ENCODE measurements at regions not wholly inside any gene's neighbourhood (a gene's known extent, or its start where the extent isn't known, plus 50 kb on each side); places are given as distances from the start of the nearest gene placed in this dataset.

DNA sequence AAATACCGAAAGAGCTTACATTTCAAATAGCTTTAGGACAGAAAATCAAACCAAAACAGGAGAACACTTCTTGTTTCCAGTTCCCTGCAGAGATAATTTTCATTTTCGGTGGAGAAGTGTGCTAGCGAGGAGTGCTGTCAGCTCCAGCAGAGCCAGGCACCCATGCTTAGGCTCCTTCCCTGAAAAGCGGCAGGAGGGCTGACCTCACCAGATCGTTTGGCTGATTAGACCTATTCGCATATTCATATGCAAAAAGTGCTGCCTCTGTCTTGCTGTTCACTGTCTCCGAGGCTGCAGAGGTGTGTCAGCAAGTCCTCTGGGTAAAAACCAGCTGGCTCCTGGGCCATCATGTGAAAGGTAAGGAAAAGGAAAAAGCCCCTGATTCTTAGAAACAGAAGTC lies 225.8 kb upstream of the COPS8 start:
- Histone ChIP-seq H3K4me3 (no peak overlapping the region), H2AFZ (no peak overlapping the region), H3K9me3 (ENCODE audit: insufficient read depth, low read depth) (no peaks in the 10 kb centered on the region), H3K36me3 (ENCODE audit: low read depth) (no peaks in the 10 kb centered on the region), H3K9me2 (ENCODE audit: insufficient read depth) (no peaks in the 10 kb centered on the region), H3K4me2 (no peak overlapping the region), H3K4me1 (replicated peaks; ENCODE audit: insufficient read depth) (no peaks in the 10 kb centered on the region), H3K79me2 (ENCODE audit: low read depth) (no peaks in the 10 kb centered on the region), H4K20me1 (ENCODE audit: insufficient read depth) (no peaks in the 10 kb centered on the region), H3K27me3 (ENCODE audit: insufficient read depth, low read depth) (peaks cover 44% of the 10 kb centered on the region), H3F3A (ENCODE audit: insufficient read depth, low read depth) (no peaks in the 10 kb centered on the region), H3K27ac (no peak overlapping the region)
- CTCF ChIA-PET: no interaction called here
- no peak for DNase-seq
- intact Hi-C loops (cut with micrococcal nuclease; ENCODE audit: unreplicated experiment): no loop called here
- BruUV-seq (replicated peaks): no TSS peak
- POLR2A ChIA-PET (ENCODE audit: unreplicated experiment): no interaction called here
- TF ChIP-seq, protein P1, sequence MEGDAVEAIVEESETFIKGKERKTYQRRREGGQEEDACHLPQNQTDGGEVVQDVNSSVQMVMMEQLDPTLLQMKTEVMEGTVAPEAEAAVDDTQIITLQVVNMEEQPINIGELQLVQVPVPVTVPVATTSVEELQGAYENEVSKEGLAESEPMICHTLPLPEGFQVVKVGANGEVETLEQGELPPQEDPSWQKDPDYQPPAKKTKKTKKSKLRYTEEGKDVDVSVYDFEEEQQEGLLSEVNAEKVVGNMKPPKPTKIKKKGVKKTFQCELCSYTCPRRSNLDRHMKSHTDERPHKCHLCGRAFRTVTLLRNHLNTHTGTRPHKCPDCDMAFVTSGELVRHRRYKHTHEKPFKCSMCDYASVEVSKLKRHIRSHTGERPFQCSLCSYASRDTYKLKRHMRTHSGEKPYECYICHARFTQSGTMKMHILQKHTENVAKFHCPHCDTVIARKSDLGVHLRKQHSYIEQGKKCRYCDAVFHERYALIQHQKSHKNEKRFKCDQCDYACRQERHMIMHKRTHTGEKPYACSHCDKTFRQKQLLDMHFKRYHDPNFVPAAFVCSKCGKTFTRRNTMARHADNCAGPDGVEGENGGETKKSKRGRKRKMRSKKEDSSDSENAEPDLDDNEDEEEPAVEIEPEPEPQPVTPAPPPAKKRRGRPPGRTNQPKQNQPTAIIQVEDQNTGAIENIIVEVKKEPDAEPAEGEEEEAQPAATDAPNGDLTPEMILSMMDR (conservative IDR thresholded peaks at IDR 0.05): no peak
- TF ChIP-seq EZH2 (IDR thresholded peaks at IDR 0.05; ENCODE audit: low read depth): no peak

DNA sequence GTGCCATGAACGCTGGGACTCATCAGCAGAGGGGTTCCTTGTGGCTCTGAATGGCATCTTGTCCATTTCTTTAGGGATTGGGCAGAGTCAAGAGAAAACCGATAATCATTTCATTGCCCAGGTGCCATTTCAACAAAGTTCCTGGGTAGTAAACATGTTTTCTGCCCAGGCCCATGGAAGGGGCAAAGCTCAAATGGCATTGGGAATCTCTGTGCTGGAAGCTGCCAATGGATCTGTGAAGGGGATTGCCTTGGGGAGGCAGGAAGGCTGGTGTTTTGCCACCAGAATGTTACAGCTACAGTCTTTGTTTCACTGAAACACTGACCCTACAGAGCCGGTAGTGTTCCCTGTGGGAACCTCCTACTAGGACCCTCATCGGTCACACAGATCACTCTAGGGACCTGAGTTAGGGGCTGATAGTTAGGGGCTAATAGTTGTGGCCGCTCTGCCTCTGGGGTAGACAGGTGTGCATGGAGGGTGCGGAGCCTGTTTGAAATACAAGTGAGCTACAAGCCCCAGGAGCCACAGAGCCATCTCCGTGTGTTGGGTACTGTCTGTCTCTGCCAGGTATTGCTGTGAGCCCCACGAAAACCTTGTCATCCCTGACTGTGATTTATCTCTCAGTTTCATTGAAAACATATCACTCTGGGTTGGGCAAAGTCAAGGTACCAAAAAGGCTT lies 224.4 kb upstream of the COPS8 start:
- H3K27me3 ChIP-seq (ENCODE audit: insufficient read depth, low read depth): peaks cover 34% of the 10 kb centered on the region
- H3K9me2 ChIP-seq (ENCODE audit: insufficient read depth): no peaks in the 10 kb centered on the region
- H3K4me3 ChIP-seq: no peak overlapping the region
- intact Hi-C loops (cut with micrococcal nuclease; ENCODE audit: unreplicated experiment): no loop called here
- no peak overlapping the region for H2AFZ ChIP-seq
- H3K27ac ChIP-seq: no peak overlapping the region
- no peak for TF ChIP-seq EZH2 (IDR thresholded peaks at IDR 0.05; ENCODE audit: low read depth)
- TF ChIP-seq, protein P1 (conservative IDR thresholded peaks at IDR 0.05): no peak
- no peaks in the 10 kb centered on the region for H3K79me2 ChIP-seq (ENCODE audit: low read depth)
- no peaks in the 10 kb centered on the region for H3F3A ChIP-seq (ENCODE audit: insufficient read depth, low read depth)
- H3K4me1 ChIP-seq (replicated peaks; ENCODE audit: insufficient read depth): no peaks in the 10 kb centered on the region
- no peaks in the 10 kb centered on the region for H4K20me1 ChIP-seq (ENCODE audit: insufficient read depth)
- H3K4me2 ChIP-seq: no peak overlapping the region
- no peak for DNase-seq
- peaks cover 5% of the 10 kb centered on the region; the same call in 1 of the 2 replicates for H3K9me3 ChIP-seq (ENCODE audit: insufficient read depth, low read depth)
- BruUV-seq (replicated peaks): no TSS peak
- ChIA-PET POLR2A (ENCODE audit: unreplicated experiment) (no interaction called here), CTCF (no interaction called here)
- no peaks in the 10 kb centered on the region for H3K36me3 ChIP-seq (ENCODE audit: low read depth)

GRCh38 chr2:236861944-236862343 lies 223.7 kb upstream of the COPS8 start:
- BruUV-seq (replicated peaks): no TSS peak
- ChIA-PET POLR2A (ENCODE audit: unreplicated experiment) (no interaction called here), CTCF (no interaction called here)
- Histone ChIP-seq H3K79me2 (ENCODE audit: low read depth) (no peaks in the 10 kb centered on the region), H4K20me1 (ENCODE audit: insufficient read depth) (no peaks in the 10 kb centered on the region), H3K4me3 (no peak overlapping the region), H3K27me3 (ENCODE audit: insufficient read depth, low read depth) (peaks cover 31% of the 10 kb centered on the region), H3K4me1 (replicated peaks; ENCODE audit: insufficient read depth) (no peaks in the 10 kb centered on the region), H3K36me3 (ENCODE audit: low read depth) (no peaks in the 10 kb centered on the region), H3K9me3 (ENCODE audit: insufficient read depth, low read depth) (peaks cover 5% of the 10 kb centered on the region; the same call in 1 of the 2 replicates), H3K9me2 (ENCODE audit: insufficient read depth) (no peaks in the 10 kb centered on the region), H3K4me2 (no peak overlapping the region), H3K27ac (no peak overlapping the region), H2AFZ (no peak overlapping the region), H3F3A (ENCODE audit: insufficient read depth, low read depth) (no peaks in the 10 kb centered on the region)
- intact Hi-C loops (cut with micrococcal nuclease; ENCODE audit: unreplicated experiment): no loop called here
- DNase-seq: no peak
- TF ChIP-seq EZH2 (IDR thresholded peaks at IDR 0.05; ENCODE audit: low read depth): no peak
- TF ChIP-seq, protein P1 (conservative IDR thresholded peaks at IDR 0.05): no peak
